Left forelimb (tissue), 1 donor: ENCODE measurements at regions not wholly inside any gene's neighbourhood (a gene's known extent, or its start where the extent isn't known, plus 50 kb on each side); places are given as distances from the start of the nearest gene placed in this dataset.
A peak's percentile ranks its signal among the peaks of the same experiment; 100 is the strongest.

Experiments used
- DNase-seq: peaks from one replicate; pipeline ENCODE4 v3.0.0-alpha.2; 2018; ENCODE audit warnings: low spot score

GRCh38 chr13:73800011-73800410 lies 334.2 kb downstream of the KLF12 start:
- no peak for DNase-seq

GRCh38 chr13:73794755-73795154 lies 339.4 kb downstream of the KLF12 start:
- no peak for DNase-seq

- no peak for DNase-seq
Measured at GRCh38 chr13:73793361-73793760, 340.8 kb downstream of the KLF12 start.

- no peak for DNase-seq
Measured at GRCh38 chr13:73792796-73793195, 341.4 kb downstream of the KLF12 start.

- DNase-seq: no peak
Measured at GRCh38 chr13:73782450-73783449, 351.5 kb downstream of the KLF12 start.

GRCh38 chr13:73781384-73781783 lies 352.8 kb downstream of the KLF12 start:
- no peak for DNase-seq

- DNase-seq: no peak
Measured at GRCh38 chr13:73779881-73780280, 354.3 kb downstream of the KLF12 start.

- no peak for DNase-seq
Measured at GRCh38 chr13:73778242-73778864, 355.9 kb downstream of the KLF12 start.

- DNase-seq: no peak
Measured at GRCh38 chr13:73777134-73777533, 357.1 kb downstream of the KLF12 start.

GRCh38 chr13:73776151-73776785 lies 357.9 kb downstream of the KLF12 start:
- no peak for DNase-seq

- no peak for DNase-seq
Measured at GRCh38 chr13:73773168-73773549, 361.0 kb downstream of the KLF12 start.

GRCh38 chr13:73772449-73773167 lies 361.6 kb downstream of the KLF12 start:
- DNase-seq: no peak

- DNase-seq: no peak
Measured at GRCh38 chr13:73767747-73768315, 366.4 kb downstream of the KLF12 start.

GRCh38 chr13:73767191-73767741 lies 366.9 kb downstream of the KLF12 start:
- no peak for DNase-seq

GRCh38 chr13:73765651-73766384 lies 368.4 kb downstream of the KLF12 start:
- DNase-seq: peak; percentile 93

GRCh38 chr13:73759434-73759833 lies 374.8 kb downstream of the KLF12 start:
- no peak for DNase-seq

GRCh38 chr13:73757481-73758233 lies 376.5 kb downstream of the KLF12 start:
- no peak for DNase-seq

GRCh38 chr13:73754727-73755292 lies 379.4 kb downstream of the KLF12 start:
- no peak for DNase-seq

GRCh38 chr13:73754241-73754640 lies 380.0 kb downstream of the KLF12 start:
- DNase-seq: no peak

- no peak for DNase-seq
Measured at GRCh38 chr13:73751290-73751689, 382.9 kb downstream of the KLF12 start.
